Stomach (tissue), 8 donors: ENCODE measurements at regions not wholly inside any gene's neighbourhood (a gene's known extent, or its start where the extent isn't known, plus 50 kb on each side); places are given as distances from the start of the nearest gene placed in this dataset.

Experiments
- DNase-seq, 2 donors: peaks; one replicate each; pipeline versions ENCODE4 v3.0.0 to v3.0.0-alpha.2; 2013 to 2019
- H3K27ac ChIP-seq, 5 donors: fragments of 200-600 bp in 4 of 5; sonication (generic) in 4 of 5; one replicate each; pipeline ENCODE4 v1.5.1; 2013 to 2019; ENCODE audit warnings: mild to moderate bottlenecking in 1 of 5, moderate library complexity in 1 of 5
- H3K27me3 ChIP-seq, 3 donors: fragments of 200-600 bp; sonication (generic); one replicate each; pipeline ENCODE4 v1.5.1; 2017 to 2019; ENCODE audit warnings: mixed run types in 1 of 3
- H3K36me3 ChIP-seq, 4 donors: fragments of 200-600 bp; sonication (generic); 1 replicate in 3 of 4; 2 replicates in 1 of 4; pipeline ENCODE4 v1.5.1; 2016 to 2019
- H3K4me1 ChIP-seq, 4 donors: fragments of 200-600 bp; sonication (generic); one replicate each; pipeline ENCODE4 v1.5.1; 2016 to 2019
- H3K4me3 ChIP-seq, 4 donors: fragments of 200-600 bp; sonication (generic) in 3 of 4; one replicate each; pipeline ENCODE4 v1.5.1; 2016 to 2019; ENCODE audit warnings: mild to moderate bottlenecking in 1 of 4
- H3K9me3 ChIP-seq, 4 donors: fragments of 200-600 bp; sonication (generic); one replicate each; pipeline ENCODE4 v1.5.1; 2016 to 2019
- CTCF ChIP-seq, 7 experiments: fragments of 450-650 bp in 4 of 7; fragments of 200-600 bp in 3 of 7; sonication (generic) in 3 of 7; IDR thresholded peaks; one replicate each; pipeline ENCODE4 v1.5.1; 2016 to 2019; ENCODE audit warnings: antibody characterized with exemption in 7 of 7, control low read depth in 2 of 7, mild to moderate bottlenecking in 1 of 7
- EP300 ChIP-seq: sonication (generic); formaldehyde crosslinking; IDR thresholded peaks from one replicate; pipeline ENCODE4 v1.6.1; 2017; ENCODE audit warnings: antibody characterized with exemption
- POLR2A ChIP-seq, 4 donors: fragments of 450-650 bp; IDR thresholded peaks; one replicate each; pipeline ENCODE4 v1.6.1; 2016; ENCODE audit warnings: antibody characterized with exemption in 4 of 4, control low read depth in 2 of 4, mild to moderate bottlenecking in 1 of 4, moderate library complexity in 1 of 4
- POLR2AphosphoS5 ChIP-seq, 3 donors: sonication (generic); formaldehyde crosslinking; IDR thresholded peaks; one replicate each; pipeline ENCODE4 v1.6.1; 2016; ENCODE audit warnings: antibody characterized with exemption in 3 of 3
- WGBS, 5 donors: extraction: QIAGEN DNeasy Blood & Tissue Kit in 3 of 5; methylation state at CpG; one replicate each; pipeline versions ENCODE4 v1.1.5 to v1.1.7; 2013 to 2018; 5-methylcytosine and 5-hydroxymethylcytosine counted together
- intact Hi-C: fragments of 100-400 bp; cut with DNase I; formaldehyde crosslinking; loops from one replicate; pipeline ENCODE4 v1.15.1; 2023; ENCODE audit warnings: low total_unique reads
- donor health status: healthy with polysubstance abuse.
- donor health status: Bipolar disorder and iron deficiency.
- donor health status: healthy.

- intact Hi-C loops, result no loop called here
- peak in 1 of 2 donors; percentile 5 for DNase-seq
- Histone ChIP-seq H3K36me3 (no peaks in the 10 kb centered on the region), H3K27me3 (no peaks in the 10 kb centered on the region), H3K4me3 (no peak overlapping the region), H3K9me3 (peaks cover 0 to 21% (median 3%) of the 10 kb centered on the region in 4 donors), H3K27ac (no peak overlapping the region), H3K4me1 (no peaks in the 10 kb centered on the region)
- TF ChIP-seq CTCF (IDR thresholded peaks at IDR 0.05) (no peak), POLR2A (IDR thresholded peaks at IDR 0.05) (no peak), POLR2AphosphoS5 (IDR thresholded peaks at IDR 0.05) (no peak), EP300 (no peak)
- WGBS, 5 donors, result 83 to 91% (median 85%) methylated on average over 2 of the region's 2 CpGs
Measured at GRCh38 chr3:74883690-74884089, 269.2 kb upstream of the CNTN3 start.

DNA sequence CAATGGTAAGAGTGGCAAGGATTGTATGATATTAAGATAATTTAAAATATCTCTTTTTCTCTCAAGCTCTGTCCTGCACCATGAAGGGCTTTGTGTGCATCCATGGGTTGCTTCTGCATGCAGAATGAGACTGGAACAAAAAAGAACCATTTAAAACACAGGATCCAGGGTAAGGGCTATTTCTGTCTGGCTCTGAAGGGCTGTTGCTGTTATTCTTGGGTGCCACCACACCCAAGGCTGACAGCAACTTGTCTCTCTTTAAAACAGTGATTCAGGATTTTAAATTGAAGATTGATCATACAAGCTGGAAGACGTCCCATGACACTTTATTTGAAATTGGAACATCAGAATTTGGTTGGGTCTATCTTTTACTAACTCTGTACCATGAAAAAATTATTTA is 268.8 kb upstream of the CNTN3 start:
- Histone ChIP-seq H3K27me3 (no peaks in the 10 kb centered on the region), H3K4me1 (no peaks in the 10 kb centered on the region), H3K27ac (no peak overlapping the region), H3K4me3 (no peak overlapping the region), H3K36me3 (no peaks in the 10 kb centered on the region), H3K9me3 (peaks cover 0 to 20% (median 3%) of the 10 kb centered on the region in 4 donors)
- no peak for TF ChIP-seq EP300
- TF ChIP-seq POLR2AphosphoS5 (IDR thresholded peaks at IDR 0.05), result no peak
- TF ChIP-seq POLR2A (IDR thresholded peaks at IDR 0.05), result no peak
- TF ChIP-seq CTCF (IDR thresholded peaks at IDR 0.05), result no peak
- no peak for DNase-seq
- 61 to 72% (median 70%) methylated on average over 1 of the region's 1 CpG for WGBS, 5 donors
- intact Hi-C loops, result no loop called here

DNA sequence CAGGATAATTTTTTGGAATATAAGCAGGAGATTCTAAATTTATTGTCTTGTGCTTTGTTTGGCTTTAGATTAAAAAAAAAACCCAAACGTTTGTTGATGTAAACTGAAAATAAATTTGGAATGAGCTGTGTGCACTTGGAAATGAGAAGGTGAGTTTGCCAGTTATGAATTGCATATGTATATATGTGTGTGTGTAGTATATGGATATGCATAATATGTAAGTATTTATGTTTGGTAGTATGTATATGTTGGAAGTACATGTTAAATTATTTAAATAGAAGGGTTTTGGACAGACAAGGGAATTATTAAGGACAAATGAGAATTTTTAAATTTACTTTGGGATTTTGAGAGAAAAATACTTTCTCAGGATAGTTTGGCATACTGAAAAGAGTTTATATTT is 265.8 kb upstream of the CNTN3 start:
- Histone ChIP-seq H3K4me1 (no peaks in the 10 kb centered on the region), H3K9me3 (peaks cover 0 to 4% (median 0%) of the 10 kb centered on the region in 4 donors), H3K27me3 (no peaks in the 10 kb centered on the region), H3K36me3 (no peaks in the 10 kb centered on the region), H3K27ac (no peak overlapping the region), H3K4me3 (no peak overlapping the region)
- no peak for DNase-seq
- TF ChIP-seq POLR2A (IDR thresholded peaks at IDR 0.05) (no peak), POLR2AphosphoS5 (IDR thresholded peaks at IDR 0.05) (no peak), EP300 (no peak), CTCF (IDR thresholded peaks at IDR 0.05) (no peak)
- intact Hi-C loops, result no loop called here
- 20 to 39% (median 31%) methylated on average over 1 of the region's 1 CpG for WGBS, 5 donors

- Histone ChIP-seq H3K27ac (no peak overlapping the region), H3K27me3 (no peaks in the 10 kb centered on the region), H3K4me3 (no peak overlapping the region), H3K9me3 (no peaks in the 10 kb centered on the region), H3K36me3 (no peaks in the 10 kb centered on the region), H3K4me1 (no peaks in the 10 kb centered on the region)
- intact Hi-C loops, result no loop called here
- 50 to 78% (median 65%) methylated on average over 1 of the region's 1 CpG for WGBS, 5 donors
- DNase-seq, result no peak
- TF ChIP-seq EP300 (no peak), CTCF (IDR thresholded peaks at IDR 0.05) (no peak), POLR2AphosphoS5 (IDR thresholded peaks at IDR 0.05) (no peak), POLR2A (IDR thresholded peaks at IDR 0.05) (no peak)
Measured at GRCh38 chr3:74866357-74867030, 252.0 kb upstream of the CNTN3 start.
